SK-N-SH (cell line): ENCODE measurements at regions not wholly inside any gene's neighbourhood (a gene's known extent, or its start where the extent isn't known, plus 50 kb on each side); places are given as distances from the start of the nearest gene placed in this dataset.

Experiments
- TEAD4 ChIP-seq: IDR thresholded peaks from 2 replicates; pipeline ENCODE4 v1.4.0; 2012; ENCODE audit warnings: mild to moderate bottlenecking, borderline replicate concordance; ENCODE audit not compliant: insufficient read depth
- TF ChIP-seq, protein P1 (sequence below): IDR thresholded peaks from 2 replicates; pipeline ENCODE4 v1.4.0; 2012; ENCODE audit warnings: low read depth

DNA sequence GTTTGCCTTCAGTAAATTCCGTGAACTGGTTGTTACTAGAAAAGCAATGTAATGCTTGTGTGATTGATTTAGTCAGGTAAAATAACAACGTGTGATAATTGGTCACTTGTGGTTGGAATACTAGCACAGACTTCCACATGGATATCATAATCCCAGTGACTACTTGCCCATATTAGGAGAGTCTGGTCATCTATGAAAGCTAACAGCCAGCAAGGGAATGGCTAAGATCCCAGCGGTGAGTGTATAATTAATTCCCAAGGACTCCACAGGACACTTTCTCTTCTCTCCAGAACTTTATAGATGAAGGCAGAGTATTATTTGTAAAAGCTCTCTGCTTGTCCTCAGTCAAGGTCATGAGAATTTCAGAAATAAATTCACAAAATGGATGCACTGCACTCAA, 662.6 kb upstream of the TEX47 start:
- no peak for TF ChIP-seq TEAD4
- TF ChIP-seq, protein P1, sequence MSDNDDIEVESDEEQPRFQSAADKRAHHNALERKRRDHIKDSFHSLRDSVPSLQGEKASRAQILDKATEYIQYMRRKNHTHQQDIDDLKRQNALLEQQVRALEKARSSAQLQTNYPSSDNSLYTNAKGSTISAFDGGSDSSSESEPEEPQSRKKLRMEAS, result no peak
